ENCODE measurements at regions not wholly inside any gene's neighbourhood (a gene's known extent, or its start where the extent isn't known, plus 50 kb on each side); places are given as distances from the start of the nearest gene placed in this dataset.

- TF ChIP-seq POLR2A (IDR thresholded peaks at IDR 0.05) (no peak), CTCF (IDR thresholded peaks at IDR 0.05) (no peak)
These were observed 235.1 kb upstream of the CFAP20DC start for GRCh38 chr3:59284926-59285325.

Measured in lower leg skin (tissue), 3 donors.